Amniotic stem cell (primary cell): ENCODE measurements at regions not wholly inside any gene's neighbourhood (a gene's known extent, or its start where the extent isn't known, plus 50 kb on each side); places are given as distances from the start of the nearest gene placed in this dataset.

ENCODE experiments used
- DNase-seq: peaks from one replicate; lab custom pipeline; 2025; lab: John Stamatoyannopoulos, UW

DNA sequence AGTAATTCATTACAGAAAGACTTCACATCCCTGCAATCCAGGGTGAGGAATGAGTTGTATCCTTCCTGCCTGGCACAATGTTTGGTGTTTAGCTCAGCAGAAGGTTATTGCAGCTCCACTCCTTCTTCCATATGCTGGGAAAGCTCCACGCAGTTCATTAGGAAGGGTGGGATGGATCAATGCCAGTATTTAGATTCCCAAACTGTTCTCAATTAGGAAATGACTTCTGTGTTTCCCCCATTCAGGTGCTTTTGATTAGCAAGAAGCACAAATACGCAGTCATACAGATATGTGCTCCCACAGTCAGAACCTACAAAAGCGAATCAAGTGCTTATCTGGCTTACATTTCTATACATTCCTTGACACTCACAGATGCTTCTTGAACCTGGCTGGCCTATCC, 340.6 kb downstream of the NYAP2 start:
- no peak for DNase-seq

DNA sequence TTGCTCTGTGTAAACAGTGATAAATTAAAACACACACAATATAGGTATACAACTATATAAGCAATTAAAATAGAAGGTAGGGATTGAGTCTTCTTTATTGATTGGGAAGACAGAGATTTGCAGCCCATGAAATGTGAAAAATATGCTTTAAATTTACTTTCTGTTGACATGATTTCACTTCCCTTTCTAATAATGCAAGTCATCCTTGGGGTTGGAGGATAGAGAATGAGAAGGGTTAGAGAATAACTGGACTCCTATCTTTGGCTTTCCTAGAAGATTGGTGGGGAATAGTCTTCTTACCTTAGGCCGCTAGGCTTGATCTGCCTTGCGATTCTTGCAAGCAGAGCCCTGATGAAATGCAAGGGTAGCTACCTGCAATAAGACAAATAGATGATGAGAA, 339.8 kb downstream of the NYAP2 start:
- no peak for DNase-seq

DNA sequence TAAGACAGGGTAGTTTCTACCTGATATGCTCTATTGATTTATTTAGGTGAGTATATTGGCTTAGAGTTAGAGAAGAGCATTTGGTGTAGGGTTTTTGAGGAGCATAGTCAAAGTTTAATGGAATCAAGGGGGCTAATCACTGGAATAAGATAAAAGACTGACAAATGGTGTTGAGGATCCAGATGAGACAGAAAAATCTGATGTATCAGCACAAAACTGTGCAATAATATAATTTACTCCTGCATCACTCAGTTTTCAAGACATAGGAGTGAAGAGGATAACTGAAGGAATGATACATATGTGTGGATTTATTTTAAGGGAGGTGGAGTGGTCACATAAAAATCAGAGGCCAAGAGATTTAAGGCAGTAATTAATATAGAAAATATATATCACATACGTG, 339.2 kb downstream of the NYAP2 start:
- DNase-seq: no peak

DNA sequence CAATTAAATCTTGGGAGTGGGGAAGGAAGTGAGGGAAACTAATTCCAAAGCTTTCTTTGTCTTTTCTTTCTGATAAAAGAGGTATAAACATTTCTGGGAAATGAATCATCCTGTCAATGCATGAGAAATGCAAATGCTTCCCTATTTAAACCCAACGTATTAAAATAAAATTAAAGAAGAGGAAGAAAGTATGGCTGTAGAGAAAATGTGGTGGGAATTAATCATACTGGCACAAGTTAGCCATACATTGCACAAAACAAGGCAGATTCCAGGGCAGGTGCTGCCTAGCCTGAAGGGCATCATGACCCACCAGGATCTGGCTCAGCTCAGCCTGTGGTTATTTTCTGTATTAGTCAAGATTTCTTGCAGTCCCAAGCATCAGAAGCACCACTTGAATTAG, 338.0 kb downstream of the NYAP2 start:
- no peak for DNase-seq

DNA sequence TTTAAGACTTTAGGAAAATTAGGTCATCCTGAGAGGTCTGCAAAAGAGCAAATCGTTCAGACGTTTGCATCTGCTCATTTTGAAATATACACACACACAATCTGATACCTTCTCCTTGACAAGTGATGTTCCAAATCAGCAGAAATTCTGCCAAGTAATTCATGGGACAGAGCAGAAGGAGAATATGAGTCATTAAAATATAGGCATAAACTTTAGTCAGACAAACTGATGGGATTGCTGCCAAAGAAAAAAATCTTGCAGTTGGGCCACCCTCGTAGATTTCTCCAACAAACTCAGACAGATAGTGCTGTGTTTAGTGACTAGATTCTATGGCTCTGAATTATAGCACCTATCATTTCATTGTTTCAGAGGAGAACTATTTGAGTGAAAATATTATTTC, 336.3 kb downstream of the NYAP2 start:
- DNase-seq: peak; percentile 50

DNA sequence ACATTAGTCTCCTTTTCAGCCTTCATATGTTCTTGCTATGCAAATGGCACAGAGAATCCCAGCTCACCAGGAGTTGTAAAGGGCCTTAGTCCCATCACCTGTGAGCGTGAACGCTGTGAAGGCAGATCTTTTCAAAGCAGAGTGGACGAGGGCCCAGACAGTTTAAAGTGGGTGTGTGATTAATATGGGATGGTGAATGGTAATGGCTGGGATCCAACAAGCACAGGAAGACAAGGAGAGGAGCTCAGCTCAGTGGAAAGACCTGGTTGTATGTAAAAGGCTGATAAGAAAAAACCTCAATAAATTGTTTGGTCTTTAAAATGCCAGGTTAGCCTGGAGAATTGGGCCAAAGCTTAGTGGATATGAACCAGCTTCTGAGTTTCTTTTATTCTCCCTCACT, 326.2 kb downstream of the NYAP2 start:
- DNase-seq: no peak
